GM12874 (cell line): ENCODE measurements at regions not wholly inside any gene's neighbourhood (a gene's known extent, or its start where the extent isn't known, plus 50 kb on each side); places are given as distances from the start of the nearest gene placed in this dataset.

Source experiments
- CTCF ChIP-seq: IDR thresholded peaks from 2 replicates; pipeline ENCODE4 v1.5.1; 2011; ENCODE audit warnings: low read depth, mild to moderate bottlenecking, control low read depth, low read length, moderate library complexity; ENCODE audit not compliant: insufficient read depth

GRCh38 chr2:164032995-164033394 is 297.2 kb upstream of the FIGN start:
- TF ChIP-seq CTCF: no peak

DNA sequence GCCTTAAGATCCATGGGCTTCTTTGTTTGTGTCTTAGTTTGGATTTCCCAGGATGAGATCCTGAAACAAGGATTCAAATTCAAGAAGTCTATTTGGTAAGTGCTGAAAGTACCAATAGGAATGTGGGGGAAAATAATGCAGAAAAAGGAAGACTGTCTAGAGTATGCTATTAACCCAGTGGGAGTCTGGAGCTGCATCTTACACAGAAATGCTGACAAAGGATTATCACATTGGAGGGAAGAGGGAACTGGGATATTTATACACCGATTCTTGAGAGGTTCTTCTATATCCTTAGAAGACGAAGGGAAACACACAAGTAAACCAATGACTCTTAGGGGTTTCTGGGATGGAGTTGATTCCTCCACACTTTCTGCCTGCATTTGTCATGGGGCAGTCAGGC is 294.8 kb upstream of the FIGN start:
- TF ChIP-seq CTCF: no peak

GRCh38 chr2:164028814-164029534 is 293.2 kb upstream of the FIGN start:
- no peak for TF ChIP-seq CTCF

DNA sequence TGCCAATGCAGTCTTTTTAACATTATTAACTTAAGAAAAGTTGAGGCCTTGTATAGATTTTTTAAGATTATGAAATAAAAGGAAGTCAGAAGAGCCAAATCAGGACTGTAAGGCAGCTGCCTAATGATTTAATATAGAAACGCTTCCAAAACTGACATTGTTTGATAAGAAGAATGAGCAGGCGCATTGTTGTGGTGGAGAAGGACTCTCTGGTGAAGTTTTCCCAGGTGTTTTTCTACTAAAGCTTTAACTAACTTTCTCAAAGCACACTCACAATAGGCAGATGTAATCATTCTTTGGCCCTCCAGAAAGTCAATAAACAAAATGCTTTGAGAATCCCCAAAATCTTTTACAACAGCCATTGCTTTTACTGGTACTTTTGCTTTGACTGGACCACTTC is 288.6 kb upstream of the FIGN start:
- TF ChIP-seq CTCF: no peak

DNA sequence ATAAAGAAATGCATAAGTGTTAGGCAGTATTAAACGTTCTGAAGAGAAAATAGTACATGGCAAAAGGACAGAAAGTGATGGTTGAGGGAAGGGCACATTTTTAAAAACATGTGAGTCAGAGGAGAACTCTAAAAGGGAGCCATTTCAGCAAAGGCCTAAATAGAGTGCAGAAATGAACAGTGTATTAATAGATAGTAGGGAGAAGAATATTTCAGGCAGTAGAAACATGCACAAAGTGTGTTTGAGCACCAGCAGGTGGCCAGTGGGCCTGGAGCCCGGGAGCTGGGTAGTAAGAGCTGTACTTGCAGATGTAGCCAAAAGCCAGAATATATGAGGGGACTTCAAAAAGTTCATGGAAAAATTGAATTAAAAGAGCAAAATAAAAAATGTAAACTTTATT is 288.1 kb upstream of the FIGN start:
- TF ChIP-seq CTCF: no peak

- no peak for TF ChIP-seq CTCF
These were observed 279.7 kb upstream of the FIGN start for GRCh38 chr2:164015328-164016123.

DNA sequence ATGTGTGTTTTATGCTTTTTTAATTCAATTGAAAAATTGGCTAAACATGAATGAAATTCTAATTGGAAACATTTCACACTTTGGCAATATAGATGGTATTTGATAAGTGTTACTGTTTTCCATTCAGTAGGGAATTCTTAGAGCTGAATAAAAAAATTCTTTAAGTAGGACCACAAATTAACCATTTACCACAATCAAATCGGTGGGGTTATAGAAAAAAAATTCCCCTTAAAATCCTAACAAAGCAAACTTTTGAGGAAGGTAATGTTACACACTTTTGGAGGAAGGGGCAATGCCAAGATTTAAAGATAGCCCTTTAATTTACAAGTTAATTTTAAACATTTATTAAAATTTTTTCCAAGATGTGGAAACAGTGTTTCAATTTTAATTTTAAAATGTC is 279.0 kb upstream of the FIGN start:
- no peak for TF ChIP-seq CTCF
